ENCODE measurements at regions not wholly inside any gene's neighbourhood (a gene's known extent, or its start where the extent isn't known, plus 50 kb on each side); places are given as distances from the start of the nearest gene placed in this dataset.

GRCh38 chr10:10869592-10869991 is 148.1 kb upstream of the CELF2 start:
- no peak overlapping the region for H3K27ac ChIP-seq (ENCODE audit: low read depth in 1 of 2, low read length in 2 of 2)
- H3K27me3 ChIP-seq (ENCODE audit: control insufficient read depth in 4 of 4, insufficient read depth in 4 of 4, low read length in 3 of 4) = peaks cover 0 to 2% (median 0%) of the 10 kb centered on the region in 4 donors
- H3K9me3 ChIP-seq (ENCODE audit: control insufficient read depth in 4 of 4, low read length in 3 of 4) = no peaks in the 10 kb centered on the region
- peaks cover 0 to 2% (median 0%) of the 10 kb centered on the region in 4 donors for H3K4me1 ChIP-seq (ENCODE audit: control insufficient read depth in 4 of 4, insufficient read depth in 4 of 4, low read length in 3 of 4)
- 70% methylated on average over 4 of the region's 4 CpGs for WGBS
- DNase-seq (ENCODE audit: low spot score) = no peak
- no peak overlapping the region for H3K9ac ChIP-seq (ENCODE audit: low read depth in 1 of 2, low read length in 2 of 2)
- no peak overlapping the region for H3K4me3 ChIP-seq (ENCODE audit: low read depth in 1 of 3, low read length in 3 of 3)
- H3K36me3 ChIP-seq (ENCODE audit: control insufficient read depth in 4 of 4, insufficient read depth in 3 of 4, low read depth in 1 of 4, low read length in 3 of 4) = no peaks in the 10 kb centered on the region
- TF ChIP-seq TAF1 (conservative IDR thresholded peaks at IDR 0.05) = no peak
- no peak for TF ChIP-seq GABPA (IDR thresholded peaks at IDR 0.05 in 1 of 2, conservative IDR thresholded peaks at IDR 0.05 in 1 of 2)
- no peak for TF ChIP-seq CTCF (IDR thresholded peaks at IDR 0.05; ENCODE audit: low read depth, low read length, missing input control)
- no peak for TF ChIP-seq NR2F2 (IDR thresholded peaks at IDR 0.05)
- no peak for TF ChIP-seq HNF4A (conservative IDR thresholded peaks at IDR 0.05)
- no peak for TF ChIP-seq ZBTB33 (IDR thresholded peaks at IDR 0.05)
- no peak for TF ChIP-seq JUND (IDR thresholded peaks at IDR 0.05)
- no peak for TF ChIP-seq RAD21 (IDR thresholded peaks at IDR 0.05)
- TF ChIP-seq YY1 (IDR thresholded peaks at IDR 0.05) = no peak
- TF ChIP-seq FOXA2 (IDR thresholded peaks at IDR 0.05) = no peak

GRCh38 chr10:10870523-10871241 is 147.0 kb upstream of the CELF2 start:
- no peak for TF ChIP-seq ATF3 (IDR thresholded peaks at IDR 0.05)
- no peak for TF ChIP-seq FOXA1 (IDR thresholded peaks at IDR 0.05)
- TF ChIP-seq HNF4G (IDR thresholded peaks at IDR 0.05) = no peak
- TF ChIP-seq EGR1 (IDR thresholded peaks at IDR 0.05; ENCODE audit: low read depth in 2 of 2) = no peak
- TF ChIP-seq CTCF (IDR thresholded peaks at IDR 0.05; ENCODE audit: low read depth, low read length, missing input control) = no peak
- TF ChIP-seq SP1 (IDR thresholded peaks at IDR 0.05) = no peak
- no peak for TF ChIP-seq NR2F2 (IDR thresholded peaks at IDR 0.05)
- no peak for TF ChIP-seq RAD21 (IDR thresholded peaks at IDR 0.05)
- TF ChIP-seq TAF1 (conservative IDR thresholded peaks at IDR 0.05) = no peak
- no peak for TF ChIP-seq GABPA (IDR thresholded peaks at IDR 0.05 in 1 of 2, conservative IDR thresholded peaks at IDR 0.05 in 1 of 2)
- no peak for TF ChIP-seq FOXA2 (IDR thresholded peaks at IDR 0.05)
- TF ChIP-seq REST (IDR thresholded peaks at IDR 0.05) = no peak
- TF ChIP-seq ZBTB33 (IDR thresholded peaks at IDR 0.05) = no peak
- no peak for TF ChIP-seq HNF4A (conservative IDR thresholded peaks at IDR 0.05)
- TF ChIP-seq JUND (IDR thresholded peaks at IDR 0.05) = no peak
- no peak for TF ChIP-seq RXRA (IDR thresholded peaks at IDR 0.05)
- TF ChIP-seq MAX (IDR thresholded peaks at IDR 0.05) = no peak

More at GRCh38 chr10:10870523-10871241, 147.0 kb upstream of the CELF2 start:
- DNase-seq (ENCODE audit: low spot score) = no peak
- 83% methylated on average over 16 of the region's 16 CpGs for WGBS
- Histone ChIP-seq H3K9ac (ENCODE audit: low read depth in 1 of 2, low read length in 2 of 2) (no peak overlapping the region), H3K36me3 (ENCODE audit: control insufficient read depth in 4 of 4, insufficient read depth in 3 of 4, low read depth in 1 of 4, low read length in 3 of 4) (no peaks in the 10 kb centered on the region), H3K4me1 (ENCODE audit: control insufficient read depth in 4 of 4, insufficient read depth in 4 of 4, low read length in 3 of 4) (peaks cover 0 to 2% (median 0%) of the 10 kb centered on the region in 4 donors), H3K27me3 (ENCODE audit: control insufficient read depth in 4 of 4, insufficient read depth in 4 of 4, low read length in 3 of 4) (peaks cover 0 to 2% (median 0%) of the 10 kb centered on the region in 4 donors), H3K27ac (ENCODE audit: low read depth in 1 of 2, low read length in 2 of 2) (no peak overlapping the region), H3K4me3 (ENCODE audit: low read depth in 1 of 3, low read length in 3 of 3) (no peak overlapping the region), H3K9me3 (ENCODE audit: control insufficient read depth in 4 of 4, low read length in 3 of 4) (no peaks in the 10 kb centered on the region)
